Activated T-helper 9 cell treated with anti-CD3 and anti-CD28 coated beads, Interleukin-2, amount 50 U/mL, for 16 hours (primary cell): ENCODE measurements at regions not wholly inside any gene's neighbourhood (a gene's known extent, or its start where the extent isn't known, plus 50 kb on each side); places are given as distances from the start of the nearest gene placed in this dataset.

Experiments used
- DNase-seq: peaks from one replicate; pipeline ENCODE4 v3.0.0-alpha.2; 2020; ENCODE audit warnings: low read depth

DNA sequence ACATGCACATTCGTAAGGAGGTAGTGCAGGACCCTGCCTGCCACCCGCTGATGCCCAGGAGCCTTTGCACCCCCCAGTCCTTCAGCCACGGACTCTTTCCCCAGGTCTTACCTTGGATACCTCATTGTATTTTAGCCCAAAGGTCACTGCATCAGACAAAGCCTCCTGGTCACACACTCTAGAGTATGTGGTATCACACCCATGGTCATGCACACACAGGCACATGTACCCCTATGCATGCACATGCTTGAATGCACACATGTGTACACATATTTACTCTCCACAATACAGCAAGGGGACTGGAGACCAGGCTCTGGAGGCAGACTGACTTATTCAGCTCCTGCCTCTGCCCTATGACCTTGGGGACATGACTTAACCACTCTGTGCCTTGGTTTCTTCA, 357.5 kb downstream of the C16orf95 start:
- DNase-seq: no peak

DNA sequence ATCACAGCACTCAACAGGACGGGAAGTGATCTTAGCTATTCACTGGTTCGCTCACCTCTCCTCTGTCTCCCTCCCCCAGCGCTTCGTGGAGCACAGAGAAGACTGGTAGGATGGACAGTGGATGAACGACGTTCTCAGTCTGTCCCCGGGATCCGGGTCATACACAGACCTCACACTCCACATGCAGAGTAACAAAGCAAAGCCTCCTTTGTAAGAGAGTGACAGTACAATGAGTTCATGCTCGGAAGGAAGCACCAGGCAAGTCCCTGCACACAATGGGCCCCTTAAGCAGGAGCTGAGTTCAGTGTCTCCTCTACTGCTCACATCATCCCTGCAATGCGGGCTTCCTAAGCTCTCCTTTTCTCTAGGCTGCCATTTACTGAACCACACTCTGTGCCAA, 356.9 kb downstream of the C16orf95 start:
- DNase-seq: no peak

DNA sequence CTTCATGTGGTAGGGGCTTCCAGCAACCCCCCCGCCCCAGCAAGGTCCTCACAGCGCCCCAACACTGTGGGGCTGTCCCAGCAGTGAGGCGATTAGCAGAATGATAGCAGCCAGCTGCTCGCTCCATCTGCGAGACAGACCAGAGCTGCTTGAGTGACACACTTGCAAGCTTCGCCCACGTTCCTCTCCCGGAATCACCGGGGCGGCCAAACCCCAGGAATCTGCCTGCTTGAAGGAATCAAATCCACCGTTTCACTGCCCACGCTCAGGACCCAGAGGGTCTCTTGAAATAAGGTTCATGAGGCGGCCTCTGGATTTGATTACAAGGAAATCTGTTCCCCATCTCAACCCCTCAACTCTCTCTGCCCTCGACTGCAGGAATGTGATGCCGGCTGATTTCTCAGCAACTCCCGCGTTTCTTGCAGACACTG, 356.0 kb downstream of the C16orf95 start:
- DNase-seq: no peak

DNA sequence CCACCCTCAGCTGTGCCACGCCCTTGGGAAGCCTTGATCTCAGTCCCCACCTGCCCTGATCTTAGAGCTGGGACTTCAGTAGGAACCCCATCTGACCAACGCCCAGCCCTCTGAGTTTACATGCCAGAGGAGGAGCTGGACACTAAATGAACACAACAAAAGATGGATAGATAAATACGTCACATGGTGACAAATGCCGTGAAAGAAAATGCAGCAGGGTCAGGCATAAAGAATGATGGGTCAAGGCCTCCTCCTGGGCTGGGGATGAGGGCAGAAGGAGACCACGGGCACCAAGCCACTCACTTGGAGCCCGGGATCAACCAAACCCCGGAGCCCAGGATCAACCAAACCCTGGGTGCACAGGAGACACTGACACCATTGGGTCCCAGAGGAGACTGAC, 354.9 kb downstream of the C16orf95 start:
- DNase-seq: no peak

DNA sequence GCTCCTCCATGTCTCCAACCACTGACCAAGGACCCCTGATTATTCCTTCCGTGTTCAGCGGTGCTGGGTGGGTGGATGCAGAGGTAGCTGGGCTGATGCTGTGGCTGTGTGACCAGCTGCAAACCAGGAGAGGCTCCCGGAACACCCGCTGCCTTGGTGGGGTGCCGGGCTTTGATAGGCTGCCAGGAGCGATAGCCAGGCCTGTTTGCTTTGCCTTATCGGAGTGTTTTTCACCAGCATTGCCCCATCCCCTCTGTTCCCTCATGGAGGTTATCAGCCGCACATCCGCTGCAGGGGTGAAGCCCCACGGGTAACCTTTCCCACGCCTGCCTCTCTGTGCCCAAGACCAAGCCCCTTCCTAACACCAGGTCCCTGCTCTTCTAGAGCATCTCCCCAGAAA, 354.3 kb downstream of the C16orf95 start:
- no peak for DNase-seq

DNA sequence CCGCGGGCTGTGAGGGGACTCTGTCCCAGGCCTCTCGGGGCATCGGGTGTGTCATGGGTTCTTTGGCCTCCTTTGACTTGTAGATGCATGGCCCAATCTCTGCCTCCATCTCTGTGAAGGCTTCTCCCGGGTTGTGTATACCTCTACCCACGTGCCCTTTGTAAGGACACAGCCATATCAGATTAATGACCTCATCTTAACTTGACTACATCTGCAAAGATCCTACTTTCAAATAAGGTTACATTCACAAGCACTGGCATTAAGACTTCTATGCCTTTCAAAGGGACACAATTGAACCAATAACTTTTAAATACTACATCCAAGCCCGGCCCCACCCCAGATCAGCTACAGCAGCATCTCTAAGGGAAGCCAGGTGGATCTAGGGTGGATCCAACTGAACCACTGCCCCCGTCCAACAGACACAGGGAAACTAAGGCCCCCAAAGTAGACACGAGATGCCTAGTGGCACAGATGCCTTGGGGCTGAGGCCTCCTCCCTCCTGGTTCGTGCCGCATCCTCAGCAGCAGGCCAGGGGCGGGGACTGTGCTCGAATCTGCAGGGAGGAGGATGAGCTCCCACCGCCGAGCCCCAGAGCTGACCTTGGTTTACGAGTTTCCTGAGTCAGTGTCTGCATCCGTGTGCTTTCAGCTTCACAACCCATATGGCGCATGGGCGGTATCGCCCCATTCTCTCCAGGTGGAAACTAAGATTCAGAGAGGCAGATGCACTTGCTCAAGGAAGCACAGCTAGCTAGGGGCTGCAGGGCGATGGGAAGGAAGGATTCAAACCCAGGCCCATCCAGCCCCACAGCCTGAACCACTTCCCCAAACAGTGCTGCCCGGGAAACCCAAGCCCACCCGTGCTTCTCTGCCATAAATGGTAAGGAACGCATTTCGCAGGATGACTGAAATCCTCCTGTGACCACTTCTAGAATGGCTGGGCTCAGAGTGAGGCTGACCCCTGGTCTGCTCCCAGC, 353.3 kb downstream of the C16orf95 start:
- DNase-seq: no peak

DNA sequence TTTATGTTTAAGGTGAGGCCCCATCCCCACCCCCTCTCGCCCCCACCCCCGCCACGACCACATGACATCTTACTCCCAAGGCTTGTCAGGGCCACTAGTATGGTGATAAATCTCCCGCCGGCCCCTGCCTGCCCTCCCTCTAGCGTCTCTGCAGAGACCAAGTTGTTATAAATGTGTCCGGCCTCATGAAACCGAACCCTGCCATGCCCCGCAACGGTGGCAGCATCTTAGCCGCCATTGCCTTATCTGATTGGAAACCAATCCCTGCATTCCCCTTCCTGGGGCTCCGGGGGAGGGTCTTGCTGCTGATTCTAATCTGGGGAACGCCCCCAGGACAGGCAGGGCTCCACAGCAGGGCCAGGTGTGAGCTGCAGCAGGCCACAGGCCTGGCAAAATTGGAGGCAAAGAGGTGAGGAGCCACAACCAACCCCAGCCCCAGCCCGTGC, 352.4 kb downstream of the C16orf95 start:
- DNase-seq: no peak

DNA sequence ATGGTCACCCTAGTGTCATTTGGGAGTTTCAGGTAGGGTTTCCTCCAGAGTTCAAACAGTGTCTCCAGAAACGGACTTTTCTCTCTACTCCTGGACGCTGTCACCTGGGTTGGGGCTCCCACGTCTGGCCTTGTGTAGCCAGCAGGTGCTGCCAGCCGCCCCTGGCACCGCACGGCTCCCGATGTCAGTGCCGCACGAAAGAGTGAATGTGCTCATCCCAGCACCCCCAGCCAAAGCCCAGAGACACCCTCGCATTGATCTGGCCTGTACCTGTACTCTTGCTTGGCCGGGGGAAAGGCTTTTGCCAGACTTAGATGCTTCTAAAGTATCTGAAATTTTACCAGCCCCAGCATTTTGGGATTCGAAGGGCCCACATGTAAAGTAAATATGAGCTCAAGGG, 351.9 kb downstream of the C16orf95 start:
- no peak for DNase-seq

DNA sequence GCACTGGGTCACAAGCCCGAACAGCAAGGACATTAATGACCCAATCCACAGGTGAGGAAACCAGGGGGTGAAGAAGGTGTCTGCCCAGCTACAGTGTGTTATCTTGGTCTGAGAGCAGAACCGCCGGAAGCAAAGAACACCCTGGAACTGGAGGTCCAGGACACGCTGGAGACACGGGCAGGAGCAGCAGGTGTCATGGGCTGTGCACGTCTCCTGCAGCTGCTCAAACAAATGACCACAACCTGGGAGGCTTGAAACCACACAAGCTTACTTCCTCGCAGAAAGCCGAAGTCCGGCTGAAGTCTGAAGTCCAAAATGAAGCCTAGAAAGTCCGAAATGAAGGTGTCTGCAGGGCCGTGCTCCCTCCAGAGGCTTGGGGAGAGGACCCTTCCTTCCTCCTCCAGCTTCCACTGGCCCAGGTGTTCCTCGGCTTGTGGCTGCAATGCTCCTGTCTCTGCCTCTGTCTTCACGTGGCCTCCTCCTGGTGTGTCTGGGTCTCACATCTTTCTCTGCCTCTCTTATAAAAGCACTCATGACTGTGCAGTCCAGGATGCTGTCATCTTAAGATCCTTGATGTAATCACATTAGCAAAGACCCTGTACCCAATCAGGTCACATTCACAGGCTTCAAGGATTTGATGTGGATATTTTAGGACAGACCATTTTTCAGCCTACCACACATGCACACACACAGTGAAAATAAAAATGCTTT, 351.2 kb downstream of the C16orf95 start:
- no peak for DNase-seq

DNA sequence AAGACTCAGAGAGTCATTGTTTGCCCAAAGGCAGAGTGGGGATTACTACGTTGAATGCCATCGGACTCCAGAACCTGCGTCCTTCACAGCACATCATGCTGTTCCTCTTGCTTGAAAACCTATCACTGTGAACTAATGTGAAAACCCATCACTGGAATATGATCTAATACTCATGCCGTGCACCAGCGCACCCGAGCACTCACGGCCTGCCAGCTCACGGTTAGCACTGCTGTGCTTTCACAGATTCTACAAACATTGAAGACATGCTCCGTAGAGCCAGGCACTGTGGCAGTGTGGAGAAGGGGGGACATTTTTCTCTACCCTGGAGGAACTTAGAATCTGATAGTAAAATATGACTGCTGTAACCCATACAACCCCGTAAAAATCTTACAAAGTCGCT, 350.4 kb downstream of the C16orf95 start:
- DNase-seq: no peak

DNA sequence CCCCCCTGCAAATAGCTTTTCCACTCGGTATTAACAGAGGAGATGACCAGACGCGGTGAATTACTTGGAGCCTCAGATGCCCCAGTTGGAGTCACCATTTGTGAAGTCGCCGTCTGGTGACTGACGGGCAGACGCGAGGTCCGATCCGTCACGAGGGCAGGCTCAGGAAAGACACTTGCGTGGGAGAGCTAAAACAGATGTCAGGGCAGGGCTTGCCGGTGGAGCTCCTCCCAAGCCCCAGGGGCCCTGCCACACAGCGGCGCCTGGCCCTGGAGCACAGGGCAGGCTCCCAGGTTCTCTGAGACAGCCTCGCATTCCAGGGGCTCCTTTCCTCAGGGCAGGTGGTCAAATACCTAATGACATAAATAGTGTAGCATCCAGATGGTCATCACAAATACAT, 348.3 kb downstream of the C16orf95 start:
- DNase-seq: no peak

DNA sequence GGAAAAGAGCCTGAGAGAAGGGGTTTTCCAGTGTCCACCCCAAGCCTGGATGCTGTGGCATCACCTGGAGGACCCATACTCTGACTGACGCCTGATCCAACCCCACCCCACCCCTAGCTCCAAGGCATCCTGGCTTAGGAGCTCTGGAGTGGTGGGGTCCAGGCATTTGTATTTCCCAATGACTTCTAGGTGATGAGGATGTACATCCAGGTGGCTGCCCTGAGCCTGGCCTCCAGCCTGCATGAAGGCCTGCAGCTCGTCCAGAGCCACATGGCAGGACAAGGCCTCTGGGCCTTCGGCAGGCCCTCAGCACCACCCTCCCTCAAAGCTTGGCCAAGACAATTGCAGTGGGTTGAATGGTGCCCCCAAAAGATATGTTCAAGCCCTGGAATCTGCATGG, 347.5 kb downstream of the C16orf95 start:
- no peak for DNase-seq

DNA sequence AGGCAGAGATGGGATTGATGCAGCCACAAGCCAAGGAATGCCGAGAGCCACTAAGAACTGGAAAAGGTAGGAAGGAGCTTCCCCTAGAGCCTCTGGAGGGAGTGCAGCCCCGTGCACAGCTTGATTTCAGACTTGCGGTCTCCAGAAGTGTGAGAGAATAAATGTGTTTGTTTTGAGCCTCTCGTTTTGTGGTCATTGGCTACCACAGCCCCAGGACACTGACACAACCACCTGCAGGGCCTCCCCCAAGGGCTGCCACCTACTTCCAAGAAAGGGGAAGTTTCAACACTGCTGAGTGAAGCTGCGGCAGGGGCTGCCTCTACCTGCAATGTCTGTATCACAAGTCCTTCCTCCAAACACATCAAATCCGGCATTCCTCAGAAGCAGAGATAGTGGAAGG, 346.9 kb downstream of the C16orf95 start:
- no peak for DNase-seq

DNA sequence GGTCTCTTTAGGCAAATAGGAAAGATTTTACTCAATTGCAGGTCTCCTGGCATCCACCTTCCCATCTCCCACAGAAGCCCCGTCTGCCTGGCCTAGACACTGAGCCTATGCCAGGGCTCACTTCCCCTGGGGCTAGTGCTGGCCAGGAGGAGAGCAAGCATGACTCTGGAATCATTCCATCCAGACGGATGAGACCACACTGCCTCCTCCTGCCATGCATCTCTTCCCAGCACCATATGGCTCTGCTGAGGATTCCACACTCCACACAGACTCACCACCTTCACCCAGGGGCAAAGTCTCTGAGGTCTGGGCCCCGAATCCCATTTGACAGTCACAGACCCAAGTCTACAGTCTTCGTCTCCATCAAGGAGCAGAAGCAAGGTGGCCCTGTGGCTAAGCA, 346.5 kb downstream of the C16orf95 start:
- DNase-seq: no peak

DNA sequence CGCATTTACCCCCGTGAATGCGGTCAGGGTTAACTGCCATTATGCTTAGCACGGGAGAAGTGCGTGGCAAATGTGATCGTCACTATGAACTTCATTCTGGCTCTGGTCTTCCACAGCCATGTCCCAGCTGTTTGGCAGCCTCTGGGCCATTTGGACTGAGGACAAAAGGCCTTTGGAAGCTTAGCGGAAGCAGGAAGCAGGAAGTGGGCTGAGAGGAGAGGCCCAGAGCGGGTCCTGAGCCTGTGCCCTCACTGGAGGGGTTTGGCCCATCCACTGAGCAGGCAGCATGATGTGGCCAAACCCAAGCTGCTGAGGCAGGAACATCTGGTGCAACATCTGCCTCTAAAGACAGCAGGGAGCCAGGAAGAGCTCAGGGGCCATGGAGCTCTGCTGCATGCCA, 345.9 kb downstream of the C16orf95 start:
- no peak for DNase-seq

DNA sequence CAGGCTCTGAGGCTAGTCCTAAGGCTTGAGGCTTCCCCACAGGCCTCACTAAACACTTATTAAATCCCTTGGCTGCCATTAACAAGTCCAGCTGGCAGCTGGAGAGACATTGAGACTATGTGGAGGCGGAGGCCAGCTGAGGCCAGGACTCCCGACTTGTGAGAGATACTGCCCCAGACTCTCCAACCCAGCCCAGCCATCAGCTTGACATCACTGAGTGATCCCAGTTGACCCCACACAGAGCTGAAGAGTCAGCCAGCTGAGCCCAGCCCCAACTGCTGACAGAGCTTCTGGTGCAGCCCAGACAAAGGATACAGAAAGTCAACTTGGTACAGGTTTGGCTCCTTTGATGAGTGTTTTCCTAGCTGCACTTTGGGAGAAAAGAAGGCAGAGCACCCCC, 343.1 kb downstream of the C16orf95 start:
- DNase-seq: no peak

DNA sequence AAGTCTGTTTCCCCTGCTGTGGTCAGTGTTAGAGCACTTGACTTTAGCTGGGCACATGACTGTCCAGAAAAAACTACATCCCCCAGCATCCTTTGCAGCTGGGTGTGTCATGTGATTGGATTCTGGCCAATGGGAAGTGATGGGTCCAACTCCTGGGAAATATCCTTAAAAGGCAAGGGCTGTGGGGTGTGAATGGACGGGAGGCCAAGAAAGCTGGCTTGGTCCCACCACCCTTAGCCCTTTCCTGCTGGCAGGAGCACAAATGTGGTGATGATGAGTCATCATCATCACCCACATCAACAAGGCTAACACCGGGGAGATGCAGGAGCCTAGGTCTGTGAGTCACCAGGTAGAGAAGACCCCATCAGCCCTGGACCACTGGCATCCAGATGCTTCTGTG, 341.7 kb downstream of the C16orf95 start:
- DNase-seq: no peak

DNA sequence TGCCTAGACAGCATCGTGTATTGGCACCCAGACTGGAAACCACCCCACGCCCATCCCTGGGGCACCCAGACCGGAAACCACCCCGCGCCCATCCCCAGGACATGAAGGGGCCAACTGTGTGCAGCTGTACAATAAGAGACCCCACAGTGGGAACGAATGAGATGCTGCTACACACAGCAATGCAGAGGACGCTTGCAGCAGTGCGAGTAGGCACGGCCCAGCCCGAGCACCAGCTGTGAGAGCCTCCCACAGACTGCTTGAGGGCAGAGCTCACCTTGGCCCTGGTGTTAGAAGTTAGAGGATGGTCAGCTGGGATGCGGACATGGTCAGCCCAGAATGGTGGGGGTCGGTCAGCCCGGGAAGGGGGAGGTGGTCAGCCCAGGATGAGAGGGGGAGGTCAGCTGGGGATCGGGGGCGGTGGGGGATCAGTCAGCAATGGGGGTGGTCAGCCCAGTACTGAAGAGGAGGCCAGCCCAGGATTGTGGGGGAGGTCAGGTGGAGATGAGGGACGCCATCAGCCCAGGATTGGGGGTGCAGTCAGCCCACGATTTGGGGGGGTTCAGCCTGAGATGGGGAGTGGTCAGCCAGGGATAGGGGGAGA, 340.0 kb downstream of the C16orf95 start:
- no peak for DNase-seq

DNA sequence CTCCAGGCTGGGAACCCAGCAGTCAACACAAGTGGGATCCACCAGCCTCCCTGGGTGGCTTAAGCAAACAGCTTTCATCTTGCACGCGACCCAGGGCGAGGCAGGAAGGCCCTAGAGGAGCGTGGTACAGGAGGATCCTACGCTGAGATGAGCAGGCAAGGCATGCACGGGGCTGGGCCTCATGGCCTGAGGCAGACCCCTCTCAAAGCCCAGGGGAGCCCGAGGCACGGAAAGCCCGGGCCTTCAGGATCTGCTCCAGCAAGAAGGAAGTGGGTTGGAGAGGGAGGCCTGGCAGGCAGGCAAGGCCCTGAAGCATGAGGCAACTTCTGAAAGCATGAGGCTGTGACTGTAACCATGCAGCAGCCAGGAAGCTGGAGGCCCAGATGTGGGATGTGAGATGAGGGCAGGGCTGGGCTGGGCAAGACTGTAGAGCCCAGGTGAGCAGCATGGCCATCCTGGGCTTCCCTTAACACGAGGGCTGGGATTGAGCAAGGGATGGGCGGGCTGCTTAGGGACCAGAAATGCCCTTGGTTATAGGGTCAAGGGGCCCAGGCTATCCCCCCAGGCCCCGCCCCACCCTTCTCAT, 338.7 kb downstream of the C16orf95 start:
- DNase-seq: no peak

DNA sequence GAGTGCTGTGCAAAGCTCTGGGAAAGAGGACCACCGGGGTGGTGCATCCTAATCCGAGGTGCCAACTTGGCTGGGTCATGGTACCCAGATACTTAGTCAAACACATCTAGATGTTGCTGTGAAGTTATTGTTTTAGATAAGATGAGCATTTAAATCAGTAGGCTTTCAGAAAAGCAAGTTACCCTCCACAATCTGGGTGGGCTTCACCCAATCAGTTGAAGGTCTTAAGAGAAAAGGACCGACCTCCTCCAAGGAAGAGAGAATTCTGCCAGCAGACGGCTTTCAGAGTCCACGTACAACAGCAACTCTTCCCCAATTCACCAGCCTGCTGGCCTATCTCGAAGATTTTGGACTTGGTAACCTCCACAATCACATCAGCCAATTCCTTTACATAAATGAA, 338.1 kb downstream of the C16orf95 start:
- DNase-seq: no peak

DNA sequence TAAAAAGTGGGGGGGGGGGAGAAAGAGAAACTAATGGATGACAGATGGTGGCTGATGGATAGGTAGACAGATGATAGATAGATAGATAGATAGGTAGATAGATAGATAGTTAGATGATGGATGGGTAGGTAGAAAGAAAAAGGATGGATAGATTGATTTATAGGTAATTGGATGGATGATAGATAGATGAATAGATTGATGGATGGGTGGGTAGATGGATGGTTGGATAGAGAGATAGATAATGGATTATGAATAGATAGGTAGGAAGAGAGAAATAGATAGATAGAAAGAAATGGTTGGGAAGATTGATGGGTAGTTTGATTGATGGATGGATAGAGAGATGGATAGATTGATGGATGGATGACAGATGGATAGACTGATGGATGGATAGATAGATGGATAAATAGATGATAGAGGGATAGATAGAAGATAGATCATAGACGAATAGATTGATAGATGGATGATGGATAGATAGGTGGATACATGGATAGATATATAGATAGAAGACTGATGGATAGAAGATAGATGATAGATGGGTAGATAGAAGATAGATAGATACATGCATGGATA, 337.1 kb downstream of the C16orf95 start:
- DNase-seq: no peak

DNA sequence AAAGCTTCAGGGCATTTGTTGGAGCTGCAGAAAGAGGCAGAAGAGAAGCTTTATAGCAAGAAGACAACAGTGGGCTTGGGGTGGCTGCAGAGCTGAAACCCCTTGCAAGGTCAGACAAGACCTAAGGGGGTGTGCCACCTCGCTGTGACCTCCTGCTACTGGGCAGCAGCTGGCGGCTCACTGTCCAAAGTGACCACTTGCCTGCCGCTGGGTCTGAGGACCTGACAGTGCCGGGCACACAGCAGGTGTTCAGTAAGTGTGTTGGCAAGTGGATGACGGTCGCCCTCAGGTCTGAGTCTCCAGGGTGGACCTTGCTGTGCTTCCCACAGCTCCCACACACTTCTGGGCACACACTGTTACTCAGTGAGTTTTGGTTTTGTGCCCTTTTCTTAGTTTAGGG, 336.5 kb downstream of the C16orf95 start:
- no peak for DNase-seq

DNA sequence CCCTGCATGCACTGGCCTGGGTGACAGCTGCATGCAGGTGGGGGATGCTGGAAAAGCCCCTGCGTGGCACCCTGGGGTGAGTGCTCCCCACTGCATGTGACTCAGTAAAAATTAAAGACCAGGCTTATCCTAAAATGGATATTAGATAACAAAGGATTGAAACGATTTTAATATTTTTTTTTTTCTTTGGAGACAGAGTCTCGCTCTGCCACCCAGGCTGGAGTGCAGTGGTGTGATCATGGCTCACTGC, 334.9 kb downstream of the C16orf95 start:
- DNase-seq: no peak
